Osteocyte (in vitro differentiated cells): ENCODE measurements at regions not wholly inside any gene's neighbourhood (a gene's known extent, or its start where the extent isn't known, plus 50 kb on each side); places are given as distances from the start of the nearest gene placed in this dataset.

Experiments
- DNase-seq: peaks from one replicate; pipeline ENCODE4 v3.0.0; 2021; ENCODE audit warnings: mixed read lengths; ENCODE audit not compliant: unreplicated experiment; ENCODE audit errors: extremely low spot score
- H3K27ac Mint-ChIP-seq: one replicate; pipeline ENCODE4 v1.8.0; 2021; ENCODE audit warnings: mild to moderate bottlenecking, mixed read lengths; ENCODE audit not compliant: unreplicated experiment
- H3K27me3 Mint-ChIP-seq: one replicate; pipeline ENCODE4 v1.8.0; 2021; ENCODE audit warnings: mixed read lengths; ENCODE audit not compliant: unreplicated experiment
- H3K36me3 Mint-ChIP-seq: one replicate; pipeline ENCODE4 v1.8.0; 2021; ENCODE audit warnings: mixed read lengths; ENCODE audit not compliant: unreplicated experiment
- H3K4me1 Mint-ChIP-seq: one replicate; pipeline ENCODE4 v1.8.0; 2021; ENCODE audit warnings: mixed read lengths; ENCODE audit not compliant: unreplicated experiment
- H3K4me3 Mint-ChIP-seq: one replicate; pipeline ENCODE4 v1.8.0; 2021; ENCODE audit warnings: mild to moderate bottlenecking, moderate library complexity, mixed read lengths; ENCODE audit not compliant: unreplicated experiment
- H3K9me3 Mint-ChIP-seq: one replicate; pipeline ENCODE4 v1.8.0; 2021; ENCODE audit warnings: mixed read lengths; ENCODE audit not compliant: unreplicated experiment
- TF ChIP-seq, protein P1 (sequence below): fragments of 200-600 bp; sonication (generic); IDR thresholded peaks from 2 replicates; pipeline ENCODE4 v1.5.0; 2021; ENCODE audit warnings: antibody characterized with exemption, mild to moderate bottlenecking, moderate library complexity

DNA sequence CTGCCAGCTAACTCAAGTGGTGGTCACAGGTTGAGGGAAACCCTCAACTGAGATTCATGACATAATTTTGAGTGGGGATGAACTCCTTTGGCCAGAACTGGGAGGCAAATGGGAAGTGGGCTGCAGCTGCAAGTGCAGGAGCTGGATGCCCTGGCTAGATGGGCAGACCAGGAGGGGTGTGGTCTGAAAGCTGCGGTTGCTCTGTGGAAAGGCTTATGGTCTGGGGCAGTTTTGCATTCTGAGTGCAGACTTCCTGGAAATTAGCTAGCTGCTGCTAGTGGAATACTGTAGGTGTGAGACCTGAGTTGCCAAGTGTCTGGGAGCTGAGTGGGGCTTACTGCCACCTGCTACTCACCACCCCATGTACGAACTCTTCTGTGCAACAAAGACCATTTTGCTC is 52.1 kb upstream of the NAP1L2 start:
- TF ChIP-seq, protein P1, sequence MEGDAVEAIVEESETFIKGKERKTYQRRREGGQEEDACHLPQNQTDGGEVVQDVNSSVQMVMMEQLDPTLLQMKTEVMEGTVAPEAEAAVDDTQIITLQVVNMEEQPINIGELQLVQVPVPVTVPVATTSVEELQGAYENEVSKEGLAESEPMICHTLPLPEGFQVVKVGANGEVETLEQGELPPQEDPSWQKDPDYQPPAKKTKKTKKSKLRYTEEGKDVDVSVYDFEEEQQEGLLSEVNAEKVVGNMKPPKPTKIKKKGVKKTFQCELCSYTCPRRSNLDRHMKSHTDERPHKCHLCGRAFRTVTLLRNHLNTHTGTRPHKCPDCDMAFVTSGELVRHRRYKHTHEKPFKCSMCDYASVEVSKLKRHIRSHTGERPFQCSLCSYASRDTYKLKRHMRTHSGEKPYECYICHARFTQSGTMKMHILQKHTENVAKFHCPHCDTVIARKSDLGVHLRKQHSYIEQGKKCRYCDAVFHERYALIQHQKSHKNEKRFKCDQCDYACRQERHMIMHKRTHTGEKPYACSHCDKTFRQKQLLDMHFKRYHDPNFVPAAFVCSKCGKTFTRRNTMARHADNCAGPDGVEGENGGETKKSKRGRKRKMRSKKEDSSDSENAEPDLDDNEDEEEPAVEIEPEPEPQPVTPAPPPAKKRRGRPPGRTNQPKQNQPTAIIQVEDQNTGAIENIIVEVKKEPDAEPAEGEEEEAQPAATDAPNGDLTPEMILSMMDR: no peak
- H3K9me3 Mint-ChIP-seq: peaks cover 7% of the 10 kb centered on the region
- H3K27me3 Mint-ChIP-seq: no peaks in the 10 kb centered on the region
- H3K36me3 Mint-ChIP-seq: no peaks in the 10 kb centered on the region
- H3K27ac Mint-ChIP-seq: no peak overlapping the region
- H3K4me1 Mint-ChIP-seq: no peaks in the 10 kb centered on the region
- DNase-seq: no peak
- no peak overlapping the region for H3K4me3 Mint-ChIP-seq
